ENCODE measurements at regions not wholly inside any gene's neighbourhood (a gene's known extent, or its start where the extent isn't known, plus 50 kb on each side); places are given as distances from the start of the nearest gene placed in this dataset.

DNA sequence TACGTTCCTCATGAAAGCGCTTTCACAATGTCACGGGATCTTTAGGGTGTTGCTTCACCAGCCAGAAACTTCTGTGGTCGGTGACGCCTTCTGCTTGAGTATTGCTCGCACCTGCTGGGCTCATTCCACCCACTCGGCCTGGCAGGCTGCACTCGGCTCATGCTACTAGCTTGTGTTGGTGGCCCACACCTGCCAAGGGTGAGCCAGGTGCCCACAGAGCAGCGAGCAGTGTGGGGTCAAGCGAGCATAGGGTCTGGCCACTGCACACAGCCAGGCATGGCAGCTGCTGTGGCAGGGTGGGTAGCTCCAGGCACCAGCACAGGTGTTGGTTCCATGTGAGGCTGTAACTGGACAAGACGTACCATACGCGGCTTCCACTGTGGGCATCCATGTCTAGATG lies 202.9 kb upstream of the CADM2 start:
- no peaks in the 10 kb centered on the region for H3K27me3 ChIP-seq (ENCODE audit: control insufficient read depth, extremely low read depth, insufficient read depth, low read length)
- no peaks in the 10 kb centered on the region for H4K20me1 ChIP-seq (ENCODE audit: control insufficient read depth, extremely low read depth, insufficient read depth, low read length)
- no peak overlapping the region for H3K27ac ChIP-seq (ENCODE audit: control insufficient read depth, insufficient read depth, low read length)
- no peak overlapping the region for H3K4me3 ChIP-seq (ENCODE audit: control insufficient read depth in 2 of 3, extremely low read depth in 1 of 3, insufficient read depth in 2 of 3, low read depth in 1 of 3, low read length in 3 of 3)
- H3K4me2 ChIP-seq (ENCODE audit: control insufficient read depth, extremely low read depth, insufficient read depth, low read depth, low read length), result no peak overlapping the region
- no peak overlapping the region for H2AFZ ChIP-seq (ENCODE audit: control insufficient read depth, low read length)
- TF ChIP-seq, protein P1, sequence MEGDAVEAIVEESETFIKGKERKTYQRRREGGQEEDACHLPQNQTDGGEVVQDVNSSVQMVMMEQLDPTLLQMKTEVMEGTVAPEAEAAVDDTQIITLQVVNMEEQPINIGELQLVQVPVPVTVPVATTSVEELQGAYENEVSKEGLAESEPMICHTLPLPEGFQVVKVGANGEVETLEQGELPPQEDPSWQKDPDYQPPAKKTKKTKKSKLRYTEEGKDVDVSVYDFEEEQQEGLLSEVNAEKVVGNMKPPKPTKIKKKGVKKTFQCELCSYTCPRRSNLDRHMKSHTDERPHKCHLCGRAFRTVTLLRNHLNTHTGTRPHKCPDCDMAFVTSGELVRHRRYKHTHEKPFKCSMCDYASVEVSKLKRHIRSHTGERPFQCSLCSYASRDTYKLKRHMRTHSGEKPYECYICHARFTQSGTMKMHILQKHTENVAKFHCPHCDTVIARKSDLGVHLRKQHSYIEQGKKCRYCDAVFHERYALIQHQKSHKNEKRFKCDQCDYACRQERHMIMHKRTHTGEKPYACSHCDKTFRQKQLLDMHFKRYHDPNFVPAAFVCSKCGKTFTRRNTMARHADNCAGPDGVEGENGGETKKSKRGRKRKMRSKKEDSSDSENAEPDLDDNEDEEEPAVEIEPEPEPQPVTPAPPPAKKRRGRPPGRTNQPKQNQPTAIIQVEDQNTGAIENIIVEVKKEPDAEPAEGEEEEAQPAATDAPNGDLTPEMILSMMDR (optimal IDR thresholded peaks at IDR 0.05 in 1 of 3, IDR thresholded peaks at IDR 0.05 in 1 of 3, conservative IDR thresholded peaks at IDR 0.05 in 1 of 3; ENCODE audit: extremely low read depth in 1 of 3, insufficient read depth in 2 of 3, low read length in 3 of 3), result no peak
- no peak for TF ChIP-seq EZH2 (IDR thresholded peaks at IDR 0.05; ENCODE audit: low read length)
- FAIRE-seq (no peak), DNase-seq (ENCODE audit: low read depth, low spot score) (no peak)
- H3K9me3 ChIP-seq (ENCODE audit: control insufficient read depth, low read depth, low read length), result peaks cover 9% of the 10 kb centered on the region
- no peaks in the 10 kb centered on the region for H3K4me1 ChIP-seq (ENCODE audit: control insufficient read depth, extremely low read depth, insufficient read depth, low read length)
- H3K9me1 ChIP-seq (ENCODE audit: control insufficient read depth, extremely low read depth, insufficient read depth, low read length), result no peaks in the 10 kb centered on the region
- H3K9ac ChIP-seq (ENCODE audit: control insufficient read depth, extremely low read depth, insufficient read depth, low read length), result no peak overlapping the region
- no peaks in the 10 kb centered on the region for H3K79me2 ChIP-seq (ENCODE audit: control insufficient read depth, insufficient read depth, low read length)
- dilution Hi-C loops (cut with MboI; ENCODE audit: extremely low pct_ligation_motif_present, low sequenced_read_pairs), result no loop called here
- no peaks in the 10 kb centered on the region for H3K36me3 ChIP-seq (ENCODE audit: control insufficient read depth in 2 of 2, extremely low read depth in 1 of 2, insufficient read depth in 2 of 2, low read length in 2 of 2)

DNA sequence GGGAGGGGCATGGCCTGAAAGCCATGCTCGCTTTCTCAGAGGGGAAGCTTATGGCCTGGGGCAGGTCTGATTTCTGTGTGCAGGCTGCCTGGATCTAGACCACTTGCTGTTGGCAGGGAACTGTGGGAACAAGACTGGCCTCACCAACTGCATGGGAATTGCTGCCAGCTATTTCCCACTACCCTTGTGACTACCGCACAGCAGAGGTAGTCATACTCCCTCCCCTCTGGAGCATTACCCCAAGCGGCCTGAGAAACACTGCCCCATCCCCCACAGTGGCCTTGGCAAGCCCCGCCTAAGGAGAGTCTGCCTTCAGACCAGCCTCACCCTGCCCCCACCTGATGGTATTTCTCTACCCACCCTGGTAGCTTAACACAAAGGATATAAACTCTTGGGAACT lies 199.4 kb upstream of the CADM2 start:
- H3K79me2 ChIP-seq (ENCODE audit: control insufficient read depth, insufficient read depth, low read length), result no peaks in the 10 kb centered on the region
- FAIRE-seq (no peak), DNase-seq (ENCODE audit: low read depth, low spot score) (no peak)
- no peaks in the 10 kb centered on the region for H3K4me1 ChIP-seq (ENCODE audit: control insufficient read depth, extremely low read depth, insufficient read depth, low read length)
- H3K4me2 ChIP-seq (ENCODE audit: control insufficient read depth, extremely low read depth, insufficient read depth, low read depth, low read length), result no peak overlapping the region
- no peaks in the 10 kb centered on the region for H3K36me3 ChIP-seq (ENCODE audit: control insufficient read depth in 2 of 2, extremely low read depth in 1 of 2, insufficient read depth in 2 of 2, low read length in 2 of 2)
- no peak overlapping the region for H3K27ac ChIP-seq (ENCODE audit: control insufficient read depth, insufficient read depth, low read length)
- peaks cover 9% of the 10 kb centered on the region for H3K9me3 ChIP-seq (ENCODE audit: control insufficient read depth, low read depth, low read length)
- H3K27me3 ChIP-seq (ENCODE audit: control insufficient read depth, extremely low read depth, insufficient read depth, low read length), result no peaks in the 10 kb centered on the region
- H4K20me1 ChIP-seq (ENCODE audit: control insufficient read depth, extremely low read depth, insufficient read depth, low read length), result no peaks in the 10 kb centered on the region
- H2AFZ ChIP-seq (ENCODE audit: control insufficient read depth, low read length), result no peak overlapping the region
- no peak overlapping the region for H3K9ac ChIP-seq (ENCODE audit: control insufficient read depth, extremely low read depth, insufficient read depth, low read length)
- H3K9me1 ChIP-seq (ENCODE audit: control insufficient read depth, extremely low read depth, insufficient read depth, low read length), result no peaks in the 10 kb centered on the region
- TF ChIP-seq, protein P1 (optimal IDR thresholded peaks at IDR 0.05 in 1 of 3, IDR thresholded peaks at IDR 0.05 in 1 of 3, conservative IDR thresholded peaks at IDR 0.05 in 1 of 3; ENCODE audit: extremely low read depth in 1 of 3, insufficient read depth in 2 of 3, low read length in 3 of 3), result no peak
- no peak for TF ChIP-seq EZH2 (IDR thresholded peaks at IDR 0.05; ENCODE audit: low read length)
- dilution Hi-C loops (cut with MboI; ENCODE audit: extremely low pct_ligation_motif_present, low sequenced_read_pairs), result no loop called here
- H3K4me3 ChIP-seq (ENCODE audit: control insufficient read depth in 2 of 3, extremely low read depth in 1 of 3, insufficient read depth in 2 of 3, low read depth in 1 of 3, low read length in 3 of 3), result no peak overlapping the region
